GM23338 (cell line): ENCODE measurements at regions not wholly inside any gene's neighbourhood (a gene's known extent, or its start where the extent isn't known, plus 50 kb on each side); places are given as distances from the start of the nearest gene placed in this dataset.

Source experiments
- ATAC-seq: fragments of 200-7000 bp; cut with Tn5 transposase; 3 replicates; pipeline ENCODE4 v1.9.1; 2020
- DNase-seq: peaks from one replicate; pipeline ENCODE4 v3.0.0-alpha.2; 2015; ENCODE audit warnings: low spot score
- H2AFZ ChIP-seq: fragments of 200-600 bp; sonication (generic); 2 replicates; pipeline ENCODE4 v1.8.0; 2016; ENCODE audit warnings: antibody characterized with exemption, mild to moderate bottlenecking, moderate library complexity
- H3F3A ChIP-seq: fragments of 200-600 bp; sonication (generic); replicated peaks from 2 replicates; pipeline ENCODE4 v1.8.0; 2017; ENCODE audit warnings: antibody characterized with exemption, mixed run types, low read depth
- H3K27ac ChIP-seq: fragments of 200-600 bp; sonication (generic); 2 replicates; pipeline ENCODE4 v1.6.1; 2016; ENCODE audit warnings: low read depth
- H3K27me3 ChIP-seq: fragments of 200-600 bp; sonication (generic); 2 replicates; pipeline ENCODE4 v1.8.0; 2016; ENCODE audit warnings: mild to moderate bottlenecking, mixed run types, moderate library complexity; ENCODE audit not compliant: insufficient read depth
- H3K36me3 ChIP-seq: fragments of 200-600 bp; sonication (generic); 2 replicates; pipeline ENCODE4 v1.8.0; 2016; ENCODE audit warnings: mild to moderate bottlenecking; ENCODE audit not compliant: insufficient read depth
- H3K4me1 ChIP-seq: fragments of 200-600 bp; sonication (generic); 2 replicates; pipeline ENCODE4 v1.8.0; 2016; ENCODE audit warnings: mild to moderate bottlenecking, moderate library complexity; ENCODE audit not compliant: insufficient read depth
- H3K4me2 ChIP-seq: fragments of 200-600 bp; sonication (generic); 2 replicates; pipeline ENCODE4 v1.7.1; 2017; ENCODE audit warnings: mixed run types
- H3K4me3 ChIP-seq: fragments of 200-600 bp; sonication (generic); 2 replicates; pipeline ENCODE4 v1.6.1; 2016; ENCODE audit warnings: mixed run types
- H3K79me2 ChIP-seq: fragments of 200-600 bp; sonication (generic); replicated peaks from 2 replicates; pipeline ENCODE4 v1.8.0; 2017; ENCODE audit warnings: mild to moderate bottlenecking; ENCODE audit not compliant: insufficient read depth
- H3K9me2 ChIP-seq: fragments of 200-600 bp; sonication (generic); 2 replicates; pipeline ENCODE4 v1.8.0; 2017; ENCODE audit not compliant: insufficient read depth
- H4K20me1 ChIP-seq: fragments of 200-600 bp; sonication (generic); replicated peaks from 2 replicates; pipeline ENCODE4 v1.8.0; 2017; ENCODE audit warnings: mild to moderate bottlenecking; ENCODE audit not compliant: insufficient read depth
- H3K27ac Mint-ChIP-seq: 2 replicates; pipeline ENCODE4 v1.8.0; 2020; ENCODE audit warnings: inconsistent platforms, mild to moderate bottlenecking, moderate library complexity, mixed read lengths
- H3K27me3 Mint-ChIP-seq: 3 replicates; pipeline ENCODE4 v1.8.0; 2022; ENCODE audit warnings: low read depth, mild to moderate bottlenecking, moderate library complexity, mixed read lengths, inconsistent platforms; ENCODE audit not compliant: insufficient read depth, poor library complexity
- H3K36me3 Mint-ChIP-seq: 3 replicates; pipeline ENCODE4 v1.8.0; 2021; ENCODE audit warnings: low read depth, mild to moderate bottlenecking, inconsistent platforms, moderate library complexity, mixed read lengths
- H3K4me1 Mint-ChIP-seq: 3 replicates; pipeline ENCODE4 v1.8.0; 2020; ENCODE audit warnings: mild to moderate bottlenecking, inconsistent platforms, mixed read lengths
- H3K4me3 Mint-ChIP-seq: 3 replicates; pipeline ENCODE4 v1.8.0; 2021; ENCODE audit warnings: moderate library complexity, mild to moderate bottlenecking, inconsistent platforms, mixed read lengths
- H3K9me3 Mint-ChIP-seq: 3 replicates; pipeline ENCODE4 v1.8.0; 2020; ENCODE audit warnings: moderate library complexity, mild to moderate bottlenecking, inconsistent platforms, mixed read lengths
- CREB1 ChIP-seq: fragments of 250-450 bp; sonication (Bioruptor Pico); IDR thresholded peaks from 2 replicates; pipeline ENCODE4 v1.5.0; 2020; ENCODE audit warnings: low read depth, mild to moderate bottlenecking, moderate library complexity
- CTCF ChIP-seq, 2 experiments: fragments of 200-600 bp in 1 of 2; sonication (generic) in 1 of 2; conservative IDR thresholded peaks; 2 replicates each; pipeline versions ENCODE4 v1.5.1 to v1.6.1; 2016 to 2017; ENCODE audit warnings: antibody characterized with exemption in 2 of 2, low read depth in 2 of 2, mild to moderate bottlenecking in 2 of 2, moderate library complexity in 1 of 2
- ETS1 ChIP-seq: IDR thresholded peaks from 2 replicates; pipeline ENCODE4 v1.6.1; 2016; ENCODE audit warnings: antibody characterized with exemption
- EZH2 ChIP-seq: fragments of 200-600 bp; sonication (generic); IDR thresholded peaks from one replicate; pipeline ENCODE4 v1.8.0; 2017; ENCODE audit warnings: antibody characterized with exemption, mild to moderate bottlenecking, low read depth; ENCODE audit not compliant: unreplicated experiment
- EZH2phosphoT487 ChIP-seq: fragments of 200-600 bp; sonication (generic); IDR thresholded peaks from one replicate; pipeline ENCODE4 v1.8.1; 2018; ENCODE audit warnings: antibody characterized with exemption; ENCODE audit not compliant: unreplicated experiment
- JUNB ChIP-seq: IDR thresholded peaks from one replicate; pipeline ENCODE4 v1.6.1; 2016; ENCODE audit warnings: antibody characterized with exemption; ENCODE audit not compliant: unreplicated experiment
- NANOG ChIP-seq: IDR thresholded peaks from 2 replicates; pipeline ENCODE4 v1.6.1; 2016; ENCODE audit warnings: antibody characterized with exemption, borderline replicate concordance
- POLR2AphosphoS5 ChIP-seq: IDR thresholded peaks from 2 replicates; pipeline ENCODE4 v1.6.1; 2016; ENCODE audit warnings: antibody characterized with exemption, low read depth
- REST ChIP-seq: IDR thresholded peaks from one replicate; pipeline ENCODE4 v1.6.1; 2018; ENCODE audit warnings: antibody characterized with exemption; ENCODE audit not compliant: unreplicated experiment
- STAT1 ChIP-seq: IDR thresholded peaks from one replicate; pipeline ENCODE4 v1.6.1; 2016; ENCODE audit warnings: antibody characterized with exemption; ENCODE audit not compliant: unreplicated experiment
- ZNF114 ChIP-seq: fragments of 250-450 bp; sonication (Bioruptor Pico); IDR thresholded peaks from 2 replicates; pipeline ENCODE4 v1.5.0; 2020; ENCODE audit warnings: mild to moderate bottlenecking, moderate library complexity
- ZNF331 ChIP-seq: fragments of 250-450 bp; sonication (Bioruptor Pico); IDR thresholded peaks from 2 replicates; pipeline ENCODE4 v1.5.0; 2020; ENCODE audit warnings: low read depth, mild to moderate bottlenecking, moderate library complexity
- ZNF462 ChIP-seq: fragments of 250-450 bp; sonication (Bioruptor Pico); IDR thresholded peaks from 2 replicates; pipeline ENCODE4 v1.5.0; 2020; ENCODE audit warnings: mild to moderate bottlenecking, moderate library complexity

- Histone ChIP-seq H3K27ac (no peak overlapping the region), H3K4me2 (no peak overlapping the region), H3K36me3 (no peaks in the 10 kb centered on the region), H3K4me3 (no peak overlapping the region), H3K79me2 (no peaks in the 10 kb centered on the region), H3F3A (no peaks in the 10 kb centered on the region), H2AFZ (no peak overlapping the region; the same call in 1 of the 2 replicates), H3K27me3 (no peaks in the 10 kb centered on the region), H3K9me2 (no peaks in the 10 kb centered on the region), H3K4me1 (peaks cover 14% of the 10 kb centered on the region; the same call in 1 of the 2 replicates), H4K20me1 (no peaks in the 10 kb centered on the region)
- ATAC-seq (no peak), DNase-seq (no peak)
- peaks cover 20% of the 10 kb centered on the region for H3K27me3 Mint-ChIP-seq
- H3K27ac Mint-ChIP-seq = no peak overlapping the region
- no peaks in the 10 kb centered on the region for H3K36me3 Mint-ChIP-seq
- no peaks in the 10 kb centered on the region for H3K9me3 Mint-ChIP-seq
- peaks cover 33% of the 10 kb centered on the region for H3K4me1 Mint-ChIP-seq
- no peak overlapping the region for H3K4me3 Mint-ChIP-seq
- TF ChIP-seq REST = no peak
- TF ChIP-seq CREB1 (CRISPR knock-in tag) = no peak
- TF ChIP-seq ETS1 = no peak
- no peak for TF ChIP-seq ZNF331 (CRISPR knock-in tag)
- no peak for TF ChIP-seq NANOG
- TF ChIP-seq STAT1 = no peak
- no peak for TF ChIP-seq EZH2
- TF ChIP-seq POLR2AphosphoS5 = no peak
- TF ChIP-seq ZNF462 = no peak
- no peak for TF ChIP-seq JUNB
- no peak for TF ChIP-seq CTCF (conservative IDR thresholded peaks at IDR 0.05; ENCODE audit: low read depth in 2 of 2)
- TF ChIP-seq EZH2phosphoT487 = no peak
- no peak for TF ChIP-seq ZNF114 (CRISPR knock-in tag)
These were observed 102.5 kb upstream of the ZMIZ1 start for GRCh38 chr10:78966182-78966787.
